ENCODE measurements at regions not wholly inside any gene's neighbourhood (a gene's known extent, or its start where the extent isn't known, plus 50 kb on each side); places are given as distances from the start of the nearest gene placed in this dataset.

GRCh38 chr2:12949406-12949805 lies 232.7 kb downstream of the TRIB2 start:
- TF ChIP-seq, protein P1, sequence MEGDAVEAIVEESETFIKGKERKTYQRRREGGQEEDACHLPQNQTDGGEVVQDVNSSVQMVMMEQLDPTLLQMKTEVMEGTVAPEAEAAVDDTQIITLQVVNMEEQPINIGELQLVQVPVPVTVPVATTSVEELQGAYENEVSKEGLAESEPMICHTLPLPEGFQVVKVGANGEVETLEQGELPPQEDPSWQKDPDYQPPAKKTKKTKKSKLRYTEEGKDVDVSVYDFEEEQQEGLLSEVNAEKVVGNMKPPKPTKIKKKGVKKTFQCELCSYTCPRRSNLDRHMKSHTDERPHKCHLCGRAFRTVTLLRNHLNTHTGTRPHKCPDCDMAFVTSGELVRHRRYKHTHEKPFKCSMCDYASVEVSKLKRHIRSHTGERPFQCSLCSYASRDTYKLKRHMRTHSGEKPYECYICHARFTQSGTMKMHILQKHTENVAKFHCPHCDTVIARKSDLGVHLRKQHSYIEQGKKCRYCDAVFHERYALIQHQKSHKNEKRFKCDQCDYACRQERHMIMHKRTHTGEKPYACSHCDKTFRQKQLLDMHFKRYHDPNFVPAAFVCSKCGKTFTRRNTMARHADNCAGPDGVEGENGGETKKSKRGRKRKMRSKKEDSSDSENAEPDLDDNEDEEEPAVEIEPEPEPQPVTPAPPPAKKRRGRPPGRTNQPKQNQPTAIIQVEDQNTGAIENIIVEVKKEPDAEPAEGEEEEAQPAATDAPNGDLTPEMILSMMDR (IDR thresholded peaks at IDR 0.05): no peak
- no peak for TF ChIP-seq POLR2A (IDR thresholded peaks at IDR 0.05)

Data from testis (tissue), 2 donors.